GM21526 (cell line): ENCODE measurements at regions not wholly inside any gene's neighbourhood (a gene's known extent, or its start where the extent isn't known, plus 50 kb on each side); places are given as distances from the start of the nearest gene placed in this dataset.

Experiments
- ATAC-seq: cut with Tn5 transposase; IDR thresholded peaks from one replicate; pipeline ENCODE4 v1.9.1; 2021; ENCODE audit warnings: moderate library complexity; ENCODE audit not compliant: unreplicated experiment, low FRiP score

- peak; percentile 77 for ATAC-seq
Measured at GRCh38 chr4:146998157-146998556, 52.5 kb upstream of the TTC29 start.

- no peak for ATAC-seq
Measured at GRCh38 chr4:147003956-147004809, 58.5 kb upstream of the TTC29 start.

- no peak for ATAC-seq
Measured at GRCh38 chr4:147006229-147006628, 60.6 kb upstream of the TTC29 start.

- no peak for ATAC-seq
Measured at GRCh38 chr4:147009875-147010274, 64.2 kb upstream of the TTC29 start.

- no peak for ATAC-seq
Measured at GRCh38 chr4:147011411-147011810, 65.7 kb upstream of the TTC29 start.

- ATAC-seq, result no peak
Measured at GRCh38 chr4:147012059-147012707, 66.5 kb upstream of the TTC29 start.

GRCh38 chr4:147014946-147015345 is 69.3 kb upstream of the TTC29 start:
- ATAC-seq, result no peak

GRCh38 chr4:147015491-147015890 is 69.8 kb upstream of the TTC29 start:
- no peak for ATAC-seq

- ATAC-seq, result no peak
Measured at GRCh38 chr4:147017081-147017480, 71.4 kb upstream of the TTC29 start.

- ATAC-seq, result peak; percentile 77
Measured at GRCh38 chr4:147019091-147019490, 73.4 kb upstream of the TTC29 start.

GRCh38 chr4:147020456-147020855 is 74.8 kb upstream of the TTC29 start:
- ATAC-seq, result no peak

- ATAC-seq, result no peak
Measured at GRCh38 chr4:147025042-147025441, 79.4 kb upstream of the TTC29 start.

- ATAC-seq, result no peak
Measured at GRCh38 chr4:147029296-147029695, 83.6 kb upstream of the TTC29 start.

- ATAC-seq, result no peak
Measured at GRCh38 chr4:147034372-147034771, 88.7 kb upstream of the TTC29 start.

- ATAC-seq, result no peak
Measured at GRCh38 chr4:147037069-147037468, 91.4 kb upstream of the TTC29 start.

GRCh38 chr4:147039976-147040575 is 94.4 kb upstream of the TTC29 start:
- no peak for ATAC-seq

GRCh38 chr4:147040874-147041273 is 95.2 kb upstream of the TTC29 start:
- no peak for ATAC-seq

GRCh38 chr4:147041376-147041775 is 95.7 kb upstream of the TTC29 start:
- ATAC-seq, result no peak

- no peak for ATAC-seq
Measured at GRCh38 chr4:147042046-147042445, 96.4 kb upstream of the TTC29 start.

GRCh38 chr4:147044241-147044640 is 98.6 kb upstream of the TTC29 start:
- no peak for ATAC-seq

GRCh38 chr4:147049946-147050345 is 104.3 kb upstream of the TTC29 start:
- no peak for ATAC-seq

GRCh38 chr4:147050356-147050765 is 104.7 kb upstream of the TTC29 start:
- no peak for ATAC-seq
